ENCODE measurements at regions not wholly inside any gene's neighbourhood (a gene's known extent, or its start where the extent isn't known, plus 50 kb on each side); places are given as distances from the start of the nearest gene placed in this dataset.

GRCh38 chr5:58121391-58121790 is 338.5 kb downstream of the PLK2 start:
- TF ChIP-seq CTCF (IDR thresholded peaks at IDR 0.05) (no peak), SIN3A (IDR thresholded peaks at IDR 0.05; ENCODE audit: borderline replicate concordance, insufficient read depth, low read depth, low read length) (no peak)

All from Panc1 (cell line).